ENCODE measurements at regions not wholly inside any gene's neighbourhood (a gene's known extent, or its start where the extent isn't known, plus 50 kb on each side); places are given as distances from the start of the nearest gene placed in this dataset.

DNA sequence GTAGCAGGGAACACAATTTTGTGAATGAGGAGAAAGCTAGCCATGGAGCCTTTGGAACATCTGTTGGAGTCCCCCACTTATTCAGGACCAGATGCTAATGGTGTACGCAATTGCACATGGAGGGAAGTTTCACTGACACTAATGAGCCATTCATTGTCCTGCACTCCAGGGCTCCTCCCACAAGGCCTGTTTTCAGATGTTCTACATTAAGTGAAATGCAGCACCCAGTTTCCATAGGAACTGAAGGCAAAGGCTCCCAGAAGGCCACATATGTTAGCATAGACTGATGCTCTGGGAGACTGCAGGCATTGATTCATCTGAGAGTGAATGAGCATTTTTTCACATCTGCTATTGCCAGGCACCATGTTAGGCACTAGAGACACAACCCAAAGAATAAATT is 399.5 kb downstream of the ETS1 start:
- H3K4me3 ChIP-seq (ENCODE audit: control insufficient read depth, low read depth, low read length), result no peak overlapping the region
- no peak for TF ChIP-seq CTCF (IDR thresholded peaks at IDR 0.05; ENCODE audit: control insufficient read depth, insufficient read depth, low read depth, low read length, missing control alignments)
- no peak for DNase-seq (ENCODE audit: low read depth)

DNA sequence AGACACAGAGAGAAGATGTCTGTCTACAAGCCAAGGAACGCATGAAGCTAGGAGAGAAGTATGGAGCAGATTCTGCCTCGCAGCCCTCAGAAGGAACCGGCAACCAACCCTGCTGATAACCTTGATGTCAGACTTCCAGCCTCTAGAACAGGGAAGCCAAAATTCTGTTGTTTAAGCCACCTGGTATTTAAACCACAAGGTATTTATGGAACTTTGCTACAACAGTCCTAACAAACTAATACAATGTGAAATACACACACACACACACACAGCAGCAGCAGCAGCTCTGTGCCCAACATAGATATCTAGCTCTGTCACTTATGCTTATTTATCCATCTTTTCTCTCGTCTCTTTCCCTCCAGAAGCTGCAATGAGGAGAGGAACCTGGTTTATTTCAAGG is 400.0 kb downstream of the ETS1 start:
- no peak for TF ChIP-seq CTCF (IDR thresholded peaks at IDR 0.05; ENCODE audit: control insufficient read depth, insufficient read depth, low read depth, low read length, missing control alignments)
- DNase-seq (ENCODE audit: low read depth), result no peak
- H3K4me3 ChIP-seq (ENCODE audit: control insufficient read depth, low read depth, low read length), result no peak overlapping the region

- TF ChIP-seq CTCF (IDR thresholded peaks at IDR 0.05; ENCODE audit: control insufficient read depth, insufficient read depth, low read depth, low read length, missing control alignments), result no peak
- H3K4me3 ChIP-seq (ENCODE audit: control insufficient read depth, low read depth, low read length), result no peak overlapping the region
- no peak for DNase-seq (ENCODE audit: low read depth)
These were observed 402.4 kb downstream of the ETS1 start for GRCh38 chr11:128184981-128185380.

GRCh38 chr11:128182844-128183243 is 404.5 kb downstream of the ETS1 start:
- no peak overlapping the region for H3K4me3 ChIP-seq (ENCODE audit: control insufficient read depth, low read depth, low read length)
- no peak for DNase-seq (ENCODE audit: low read depth)
- TF ChIP-seq CTCF (IDR thresholded peaks at IDR 0.05; ENCODE audit: control insufficient read depth, insufficient read depth, low read depth, low read length, missing control alignments), result no peak

DNA sequence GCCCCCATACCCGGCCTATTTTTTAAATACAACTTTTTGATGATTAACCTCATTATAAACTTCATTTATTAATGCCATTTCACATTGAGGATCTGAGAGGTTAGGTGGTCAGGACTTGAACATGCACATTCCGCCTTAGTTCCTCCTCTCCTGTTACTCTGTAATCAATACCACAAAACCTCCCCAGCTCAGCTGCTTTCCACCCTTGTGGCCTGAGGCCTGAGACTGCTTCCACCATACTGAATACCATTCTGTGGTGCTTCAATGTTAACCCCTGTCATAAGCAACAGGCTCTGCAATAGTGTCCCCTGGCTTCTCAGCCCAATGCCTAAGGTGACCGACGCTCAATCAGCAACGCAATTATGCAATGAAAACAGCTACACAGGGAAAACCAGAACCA is 405.4 kb downstream of the ETS1 start:
- no peak for DNase-seq (ENCODE audit: low read depth)
- H3K4me3 ChIP-seq (ENCODE audit: control insufficient read depth, low read depth, low read length), result no peak overlapping the region
- no peak for TF ChIP-seq CTCF (IDR thresholded peaks at IDR 0.05; ENCODE audit: control insufficient read depth, insufficient read depth, low read depth, low read length, missing control alignments)

DNA sequence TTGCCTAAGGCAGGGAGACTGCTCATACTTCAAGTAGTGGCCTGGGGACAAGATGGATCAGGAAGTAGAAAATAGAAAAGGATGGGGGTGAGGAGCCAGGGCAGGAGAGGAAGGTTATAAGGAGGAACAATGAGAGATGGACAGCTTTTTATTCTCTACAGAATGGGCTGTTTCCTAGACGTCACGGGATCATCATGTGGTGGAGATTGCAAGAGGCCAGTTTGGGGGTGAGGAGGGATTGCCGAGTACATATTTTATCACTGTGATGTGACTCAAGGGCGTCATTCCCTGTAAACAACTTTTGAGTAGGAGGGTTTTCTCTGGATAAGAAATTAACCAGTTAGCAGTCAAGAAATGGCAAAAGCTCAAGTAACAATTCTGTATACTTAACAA is 406.3 kb downstream of the ETS1 start:
- TF ChIP-seq CTCF (IDR thresholded peaks at IDR 0.05; ENCODE audit: control insufficient read depth, insufficient read depth, low read depth, low read length, missing control alignments), result no peak
- DNase-seq (ENCODE audit: low read depth), result no peak

DNA sequence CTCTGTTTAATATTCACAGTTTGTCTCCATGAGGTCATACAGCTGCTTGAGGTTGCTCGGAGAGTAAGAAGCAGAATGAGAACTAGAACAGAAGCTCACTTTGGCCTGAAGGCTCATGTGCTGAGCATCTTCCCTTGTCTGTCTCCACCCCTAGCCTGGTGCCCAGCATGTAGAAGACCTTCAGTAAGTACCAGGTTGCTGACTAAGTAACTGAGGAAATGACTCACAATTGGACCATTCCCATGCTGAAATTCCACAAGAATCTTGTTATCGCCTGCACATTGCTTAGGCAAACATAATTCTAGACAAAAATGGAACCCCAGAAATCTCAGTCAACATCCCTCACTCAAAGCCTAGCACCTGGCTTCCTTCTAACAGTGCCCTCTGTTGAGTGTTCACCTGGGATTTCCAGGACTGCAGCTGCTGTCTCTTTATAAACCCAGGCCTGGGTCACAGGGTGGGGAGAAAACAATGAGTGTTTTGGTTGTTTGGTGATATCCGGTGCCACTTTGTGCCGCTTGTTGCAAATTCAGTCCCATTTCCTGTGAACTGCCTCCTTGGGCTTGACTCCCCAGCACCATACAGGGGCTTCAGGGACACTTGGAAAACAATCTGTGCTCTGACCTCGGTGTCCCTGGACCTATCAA is 406.8 kb downstream of the ETS1 start:
- H3K4me3 ChIP-seq (ENCODE audit: control insufficient read depth, low read depth, low read length), result no peak overlapping the region
- peak; percentile 75 for DNase-seq (ENCODE audit: low read depth)
- TF ChIP-seq CTCF (IDR thresholded peaks at IDR 0.05; ENCODE audit: control insufficient read depth, insufficient read depth, low read depth, low read length, missing control alignments), result no peak

More for the DNA sequence above, 406.3 kb downstream of the ETS1 start:
- H3K4me3 ChIP-seq (ENCODE audit: control insufficient read depth, low read depth, low read length), result no peak overlapping the region

Data from AG09309 (cell line).